ENCODE measurements at regions not wholly inside any gene's neighbourhood (a gene's known extent, or its start where the extent isn't known, plus 50 kb on each side); places are given as distances from the start of the nearest gene placed in this dataset.

DNA sequence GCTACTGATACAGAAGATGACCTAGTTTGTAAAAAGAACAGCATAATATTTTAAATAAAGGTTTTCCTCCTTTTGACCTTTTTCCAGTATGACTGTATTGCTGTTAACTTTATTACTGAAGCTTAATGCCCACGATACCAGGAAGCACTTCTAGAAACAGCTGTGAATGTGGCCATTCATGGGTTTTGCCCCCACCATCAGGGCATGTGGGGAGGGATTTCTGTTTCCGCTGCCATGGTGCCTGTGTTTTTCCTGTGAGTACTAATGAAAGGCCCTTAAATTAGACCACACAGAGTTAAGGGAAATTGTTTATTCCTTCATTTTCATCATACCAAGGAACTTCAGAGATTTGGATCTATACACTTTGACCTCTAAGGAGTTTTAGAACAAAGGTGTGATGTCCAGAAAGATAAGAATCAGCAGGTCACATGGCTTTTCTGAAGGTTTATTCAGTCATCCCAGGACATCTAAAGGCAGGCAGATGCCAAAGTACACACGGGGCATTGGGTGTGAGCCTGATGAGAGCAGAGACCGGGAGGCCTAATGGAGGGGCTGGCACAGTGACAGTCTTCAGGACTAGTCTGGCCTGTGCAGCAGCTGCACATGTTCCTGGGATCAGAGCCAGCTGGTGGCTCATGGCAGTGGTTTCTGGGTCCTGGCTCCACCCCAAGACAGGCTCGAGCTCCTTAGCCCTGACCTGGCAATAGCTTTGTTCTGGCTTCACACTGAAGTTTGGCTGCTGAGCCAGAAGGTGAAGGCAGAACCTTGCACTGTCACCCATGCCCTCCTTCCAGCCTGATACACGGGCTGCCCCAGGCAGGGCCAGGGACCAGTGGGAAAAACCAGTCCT, 190.9 kb downstream of the REEP3 start:
- peak; percentile 96 for DNase-seq (ENCODE audit: low spot score)
- Histone ChIP-seq H3K4me3 (no peak overlapping the region), H3K27ac (peak overlapping the region; percentile 84 to 88), H3K27me3 (no peaks in the 10 kb centered on the region), H3K4me1 (peaks cover 0 to 51% of the 10 kb centered on the region in 2 donors), H3K9me3 (no peaks in the 10 kb centered on the region), H3K36me3 (no peaks in the 10 kb centered on the region)
- TF ChIP-seq, protein P1, sequence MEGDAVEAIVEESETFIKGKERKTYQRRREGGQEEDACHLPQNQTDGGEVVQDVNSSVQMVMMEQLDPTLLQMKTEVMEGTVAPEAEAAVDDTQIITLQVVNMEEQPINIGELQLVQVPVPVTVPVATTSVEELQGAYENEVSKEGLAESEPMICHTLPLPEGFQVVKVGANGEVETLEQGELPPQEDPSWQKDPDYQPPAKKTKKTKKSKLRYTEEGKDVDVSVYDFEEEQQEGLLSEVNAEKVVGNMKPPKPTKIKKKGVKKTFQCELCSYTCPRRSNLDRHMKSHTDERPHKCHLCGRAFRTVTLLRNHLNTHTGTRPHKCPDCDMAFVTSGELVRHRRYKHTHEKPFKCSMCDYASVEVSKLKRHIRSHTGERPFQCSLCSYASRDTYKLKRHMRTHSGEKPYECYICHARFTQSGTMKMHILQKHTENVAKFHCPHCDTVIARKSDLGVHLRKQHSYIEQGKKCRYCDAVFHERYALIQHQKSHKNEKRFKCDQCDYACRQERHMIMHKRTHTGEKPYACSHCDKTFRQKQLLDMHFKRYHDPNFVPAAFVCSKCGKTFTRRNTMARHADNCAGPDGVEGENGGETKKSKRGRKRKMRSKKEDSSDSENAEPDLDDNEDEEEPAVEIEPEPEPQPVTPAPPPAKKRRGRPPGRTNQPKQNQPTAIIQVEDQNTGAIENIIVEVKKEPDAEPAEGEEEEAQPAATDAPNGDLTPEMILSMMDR (IDR thresholded peaks at IDR 0.05): no peak

DNA sequence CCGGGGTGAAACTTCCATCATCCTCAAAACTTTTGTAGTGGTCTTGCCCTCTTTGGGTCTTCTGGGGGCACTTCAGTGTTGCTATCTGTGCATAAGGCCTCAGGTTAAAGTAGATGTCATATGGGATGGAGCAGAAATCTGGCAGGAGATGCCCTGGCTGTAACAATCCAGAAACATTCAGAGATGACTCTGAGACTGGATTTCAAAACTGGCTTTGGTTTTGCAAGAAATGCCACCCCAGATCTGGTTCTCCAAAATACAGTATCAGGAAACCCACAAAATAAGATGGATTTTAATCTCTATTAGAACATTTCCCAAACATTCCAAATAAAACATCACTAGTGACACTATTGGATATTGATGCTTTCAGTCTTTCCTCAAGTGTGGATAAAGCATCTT, 191.5 kb downstream of the REEP3 start:
- TF ChIP-seq, protein P1 (IDR thresholded peaks at IDR 0.05): no peak
- peaks cover 0 to 47% of the 10 kb centered on the region in 2 donors for H3K4me1 ChIP-seq

DNA sequence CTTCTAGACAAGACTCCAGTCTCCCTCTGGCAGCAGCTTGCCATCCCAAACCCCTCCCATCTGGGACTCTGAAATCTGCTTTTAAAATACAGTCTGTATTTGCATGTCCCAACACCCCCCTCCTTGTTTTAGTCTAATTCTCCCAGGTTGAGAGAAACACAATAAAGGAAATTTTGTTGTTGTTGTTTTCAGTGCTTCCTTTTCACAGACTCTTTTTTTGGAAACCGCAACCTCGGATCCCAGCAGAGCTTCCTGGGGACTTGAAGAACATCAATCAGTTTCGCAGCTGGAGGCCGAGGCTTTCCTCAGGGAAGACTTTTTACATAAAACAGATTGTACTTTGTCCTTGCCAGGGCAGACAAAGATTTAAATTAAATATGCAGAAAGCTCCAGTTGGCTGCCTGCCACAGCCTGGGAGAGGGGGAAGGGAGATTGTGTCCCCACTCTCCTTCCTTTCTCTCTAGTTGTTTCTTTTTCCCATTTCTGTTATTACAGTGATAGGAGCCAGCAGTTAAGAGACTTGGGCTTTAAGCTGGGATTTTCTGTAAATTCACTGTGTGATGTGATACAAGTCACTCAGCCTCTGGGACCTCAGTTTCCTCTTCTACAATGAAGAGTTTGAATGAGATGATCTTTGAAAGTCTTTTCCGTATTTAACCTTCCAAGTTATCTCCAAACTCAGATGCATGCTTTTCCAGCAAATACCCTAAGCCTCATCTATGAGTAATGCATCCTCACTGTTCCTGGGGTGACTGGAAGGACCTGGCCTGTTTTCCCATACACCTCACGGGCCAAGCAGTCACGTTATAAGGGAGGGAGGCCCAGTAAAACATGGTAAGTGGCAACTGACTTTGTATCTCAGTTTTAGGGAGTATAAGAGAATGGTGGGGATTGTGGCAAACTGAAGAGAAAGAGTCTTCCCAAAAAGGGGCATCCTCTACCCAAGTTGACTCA, 192.3 kb downstream of the REEP3 start:
- peaks cover 0 to 43% of the 10 kb centered on the region in 2 donors for H3K4me1 ChIP-seq
- no peak overlapping the region for H3K4me3 ChIP-seq
- TF ChIP-seq, protein P1 (IDR thresholded peaks at IDR 0.05): no peak

More for the DNA sequence above, 191.5 kb downstream of the REEP3 start:
- Histone ChIP-seq H3K4me3 (no peak overlapping the region), H3K36me3 (no peaks in the 10 kb centered on the region), H3K9me3 (no peaks in the 10 kb centered on the region), H3K27ac (peak overlapping the region; percentile 84 to 88), H3K27me3 (no peaks in the 10 kb centered on the region)
- no peak for DNase-seq (ENCODE audit: low spot score)

DNA sequence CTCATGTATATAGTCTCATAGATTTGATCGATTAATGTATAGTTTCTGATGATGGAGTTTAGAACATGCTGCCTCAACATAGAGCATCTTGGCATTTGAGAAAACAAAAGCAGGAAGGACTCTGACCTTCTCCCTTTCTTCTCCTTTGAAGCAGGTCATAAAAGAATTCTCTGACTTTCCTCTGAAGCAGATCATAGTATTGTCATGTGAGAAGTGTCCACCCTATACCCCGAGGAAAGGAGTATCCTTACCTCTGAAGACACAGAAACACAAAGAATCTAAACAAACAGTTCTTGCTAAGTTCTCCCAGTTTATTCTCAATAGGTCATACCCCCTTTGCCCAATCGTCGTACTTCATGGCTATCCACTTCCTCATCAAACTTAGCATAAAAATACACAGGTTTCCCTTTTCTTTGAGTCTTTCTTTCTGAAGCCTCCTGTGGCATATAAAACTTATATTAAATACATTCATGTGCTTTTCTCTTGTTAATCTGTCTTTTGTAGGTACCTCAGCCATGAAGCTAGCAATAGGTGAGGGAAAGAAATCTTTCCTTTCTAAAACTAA, 194.9 kb downstream of the REEP3 start:
- no peaks in the 10 kb centered on the region for H3K27me3 ChIP-seq
- H3K4me1 ChIP-seq: peaks cover 0 to 41% of the 10 kb centered on the region in 2 donors
- TF ChIP-seq, protein P1 (IDR thresholded peaks at IDR 0.05): no peak
- no peak overlapping the region for H3K4me3 ChIP-seq
- H3K27ac ChIP-seq: no peak overlapping the region
- H3K9me3 ChIP-seq: no peaks in the 10 kb centered on the region
- H3K36me3 ChIP-seq: no peaks in the 10 kb centered on the region
- DNase-seq (ENCODE audit: low spot score): no peak

More for the DNA sequence above, 192.3 kb downstream of the REEP3 start:
- H3K9me3 ChIP-seq: no peaks in the 10 kb centered on the region
- H3K27ac ChIP-seq: peak overlapping the region; percentile 84 to 88
- no peaks in the 10 kb centered on the region for H3K36me3 ChIP-seq
- no peak for DNase-seq (ENCODE audit: low spot score)
- no peaks in the 10 kb centered on the region for H3K27me3 ChIP-seq

DNA sequence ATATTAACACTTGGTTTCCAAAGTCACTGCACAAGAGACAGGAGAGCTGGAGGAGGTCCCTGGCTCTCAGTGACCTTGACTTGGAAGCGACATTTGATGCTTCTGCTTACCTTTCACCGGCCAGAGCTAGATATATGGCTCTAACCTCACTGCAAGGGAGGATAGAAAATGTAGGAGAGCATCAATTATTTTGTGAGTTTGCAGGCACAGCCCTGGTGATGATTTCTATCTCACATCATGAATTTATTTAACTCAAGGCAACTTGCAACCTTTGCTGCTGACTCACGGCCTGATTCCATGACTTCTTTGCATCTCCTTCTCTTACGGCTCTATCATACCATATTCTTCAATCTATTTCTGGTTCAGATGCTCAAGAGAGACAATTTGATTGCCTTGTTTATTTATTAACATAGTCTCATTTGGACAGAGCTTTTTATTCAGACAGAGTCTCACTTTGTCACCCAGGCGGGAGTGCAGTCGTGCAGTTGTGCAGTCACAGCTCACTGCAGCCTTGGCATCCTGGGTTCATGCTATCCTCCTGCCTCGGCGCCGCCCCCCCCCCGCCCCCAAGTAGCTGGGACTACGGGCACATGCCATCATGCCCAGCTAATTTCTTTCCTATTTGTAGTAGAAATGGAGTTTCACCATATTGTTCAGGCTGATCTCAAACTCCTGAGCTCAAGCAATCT, 196.0 kb downstream of the REEP3 start:
- Histone ChIP-seq H3K4me3 (no peak overlapping the region), H3K27ac (no peak overlapping the region), H3K9me3 (no peaks in the 10 kb centered on the region), H3K4me1 (peaks cover 0 to 32% of the 10 kb centered on the region in 2 donors), H3K36me3 (no peaks in the 10 kb centered on the region), H3K27me3 (no peaks in the 10 kb centered on the region)
- TF ChIP-seq, protein P1 (IDR thresholded peaks at IDR 0.05): no peak
- no peak for DNase-seq (ENCODE audit: low spot score)
